WI38 (cell line): ENCODE measurements at regions not wholly inside any gene's neighbourhood (a gene's known extent, or its start where the extent isn't known, plus 50 kb on each side); places are given as distances from the start of the nearest gene placed in this dataset.

ENCODE experiments used
- H3K4me3 ChIP-seq: 2 replicates; pipeline ENCODE4 v1.5.1; 2011; ENCODE audit warnings: low read depth, mild to moderate bottlenecking, control low read depth, low read length
- CTCF ChIP-seq: IDR thresholded peaks from 2 replicates; pipeline ENCODE4 v1.5.1; 2012; ENCODE audit warnings: low read depth, mild to moderate bottlenecking, control low read depth, low read length

- no peak overlapping the region for H3K4me3 ChIP-seq
- no peak for TF ChIP-seq CTCF
Observed at GRCh38 chr11:45476126-45476525, 189.3 kb downstream of the CHST1 start.

GRCh38 chr11:45475173-45475572 is 189.0 kb upstream of the SYT13 start:
- TF ChIP-seq CTCF: no peak
- H3K4me3 ChIP-seq: no peak overlapping the region

- no peak for TF ChIP-seq CTCF
- no peak overlapping the region for H3K4me3 ChIP-seq
Observed at GRCh38 chr11:45473341-45473895, 187.3 kb upstream of the SYT13 start.

- H3K4me3 ChIP-seq: no peak overlapping the region
- TF ChIP-seq CTCF: no peak
Observed at GRCh38 chr11:45472716-45473317, 186.7 kb upstream of the SYT13 start.

GRCh38 chr11:45471266-45471665 is 185.1 kb upstream of the SYT13 start:
- H3K4me3 ChIP-seq: no peak overlapping the region
- no peak for TF ChIP-seq CTCF

GRCh38 chr11:45470794-45471167 is 184.6 kb upstream of the SYT13 start:
- no peak for TF ChIP-seq CTCF
- no peak overlapping the region for H3K4me3 ChIP-seq

GRCh38 chr11:45470151-45470793 is 184.1 kb upstream of the SYT13 start:
- H3K4me3 ChIP-seq: no peak overlapping the region
- no peak for TF ChIP-seq CTCF
